Astrocyte (in vitro differentiated cells and primary cell): ENCODE measurements at regions not wholly inside any gene's neighbourhood (a gene's known extent, or its start where the extent isn't known, plus 50 kb on each side); places are given as distances from the start of the nearest gene placed in this dataset.

Experiments
- CTCF ChIP-seq: IDR thresholded peaks from 2 replicates; pipeline ENCODE4 v1.5.1; 2011; ENCODE audit warnings: low read depth, mild to moderate bottlenecking, inconsistent platforms, low read length, moderate library complexity; ENCODE audit not compliant: insufficient read depth
- EZH2 ChIP-seq: IDR thresholded peaks from 2 replicates; pipeline ENCODE4 v1.6.1; 2012; ENCODE audit warnings: mild to moderate bottlenecking, low read length, inconsistent platforms; ENCODE audit not compliant: insufficient read depth

DNA sequence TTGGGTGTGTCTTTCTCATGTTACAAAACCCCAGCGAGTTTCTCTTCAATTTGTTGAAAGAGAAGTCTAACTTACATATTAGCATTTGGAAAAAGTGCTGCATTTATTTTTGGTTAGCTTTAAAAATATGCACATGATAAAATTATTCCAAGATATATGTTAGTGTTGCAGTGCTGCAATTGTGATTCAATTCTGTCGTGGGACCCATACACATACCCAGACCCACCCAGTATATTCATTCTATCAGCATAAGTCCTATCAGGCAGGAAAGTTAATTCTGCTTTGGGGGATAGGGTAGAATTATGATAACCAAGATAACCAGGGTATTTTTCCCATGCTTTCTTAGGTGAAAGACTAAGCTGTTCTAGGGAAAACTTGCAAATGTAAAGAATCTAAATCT lies 313.5 kb downstream of the EPHA7 start:
- TF ChIP-seq EZH2: no peak
- no peak for TF ChIP-seq CTCF
